SIG-M5 treated with dmso at 0.1 percent for 504 hours (cell line): ENCODE measurements at regions not wholly inside any gene's neighbourhood (a gene's known extent, or its start where the extent isn't known, plus 50 kb on each side); places are given as distances from the start of the nearest gene placed in this dataset.

Experiments
- DNase-seq: peaks from one replicate; lab custom pipeline; 2025; ENCODE audit not compliant: unreplicated experiment; lab: John Stamatoyannopoulos, UW

DNA sequence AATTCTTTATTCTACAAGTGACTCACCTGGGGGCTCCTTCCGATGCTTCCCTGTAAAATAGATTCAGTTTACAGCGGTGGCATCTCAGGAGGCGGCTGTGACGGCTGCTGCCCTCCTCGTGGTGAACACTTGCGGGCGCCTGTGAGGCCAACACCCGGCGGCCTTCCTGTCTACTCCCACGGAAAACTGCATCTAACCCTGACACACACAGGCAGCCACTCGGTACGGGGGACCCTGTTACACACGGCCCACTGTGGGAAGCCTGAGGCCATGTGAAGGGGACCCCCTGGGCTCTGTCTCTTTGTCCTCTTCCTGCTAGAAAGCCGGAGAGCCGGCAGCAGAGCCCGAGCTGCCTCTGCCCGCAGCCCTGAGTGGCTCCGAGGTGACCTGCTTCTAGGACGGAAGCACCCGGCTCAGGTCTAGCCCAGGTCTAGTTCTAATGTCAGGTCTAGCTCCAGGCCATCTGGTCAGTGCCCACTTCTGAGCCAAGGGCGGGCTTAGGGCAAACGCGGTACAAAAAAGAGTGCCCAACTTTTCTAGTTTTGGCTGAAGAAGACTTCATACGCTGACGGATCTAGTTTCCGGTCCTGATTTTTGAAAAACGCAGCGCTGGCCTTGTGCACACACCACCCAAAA, 159.4 kb downstream of the ENGASE start:
- no peak for DNase-seq

DNA sequence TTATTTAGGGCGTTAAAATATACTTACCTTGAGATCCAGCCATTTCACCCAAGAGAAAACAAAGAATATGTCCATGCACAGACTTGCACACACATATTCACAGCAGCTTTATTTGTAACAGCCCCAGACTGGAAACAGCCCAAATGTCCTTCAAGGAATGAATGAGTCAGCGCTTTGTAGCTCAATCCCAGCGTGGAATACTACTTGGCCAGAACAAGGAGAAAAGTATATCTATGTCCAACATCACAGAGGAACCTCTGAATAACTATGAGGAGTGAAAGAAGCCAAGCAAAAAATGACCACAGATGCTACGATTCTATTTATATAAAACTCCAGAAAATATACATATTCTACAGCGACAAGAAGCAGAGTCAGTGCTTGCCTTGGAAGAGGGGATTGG, 158.3 kb downstream of the ENGASE start:
- DNase-seq = no peak

DNA sequence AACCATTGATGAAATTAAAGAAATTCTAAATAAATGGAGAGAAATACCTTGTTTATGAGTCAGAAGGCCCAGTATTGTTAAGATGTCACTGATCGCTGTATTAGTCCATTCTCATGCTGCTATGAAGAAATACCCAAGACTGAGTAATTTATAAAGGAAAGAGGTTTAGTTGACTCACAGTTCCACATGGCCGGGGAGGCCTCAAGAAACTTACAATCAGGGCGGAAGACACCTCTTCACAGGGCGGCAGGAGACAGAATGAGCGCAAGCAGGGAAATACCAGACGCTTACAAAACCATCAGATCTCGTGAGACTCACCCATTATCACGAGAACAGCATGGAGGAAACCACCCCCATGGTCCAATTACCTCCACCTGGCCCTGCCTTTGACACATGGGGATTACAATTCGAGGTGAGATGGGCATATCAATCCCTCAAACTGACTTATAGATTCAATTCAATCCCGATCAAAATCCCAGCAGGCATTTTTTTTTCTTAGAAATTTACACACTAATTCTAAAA, 157.2 kb downstream of the ENGASE start:
- no peak for DNase-seq

DNA sequence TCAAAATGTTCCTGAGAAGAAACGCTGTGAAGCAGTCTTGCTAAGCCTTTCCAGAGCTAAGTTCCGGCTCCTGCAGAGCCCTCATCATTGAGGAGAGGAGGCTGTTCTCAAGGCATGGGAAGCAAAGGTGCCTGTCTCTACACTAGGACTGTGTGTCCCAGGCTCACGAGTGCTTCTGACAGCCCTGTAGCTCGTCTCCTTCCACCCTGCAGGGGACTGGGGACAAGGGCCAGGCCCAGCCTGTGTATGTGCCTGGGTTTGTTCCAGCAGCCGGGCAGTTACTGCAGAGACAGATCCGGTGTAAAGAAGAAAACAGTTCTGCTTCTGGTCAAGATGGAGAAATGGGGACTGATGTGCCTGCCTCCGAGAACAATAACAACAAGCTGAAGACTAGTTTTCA, 156.0 kb downstream of the ENGASE start:
- DNase-seq = no peak

DNA sequence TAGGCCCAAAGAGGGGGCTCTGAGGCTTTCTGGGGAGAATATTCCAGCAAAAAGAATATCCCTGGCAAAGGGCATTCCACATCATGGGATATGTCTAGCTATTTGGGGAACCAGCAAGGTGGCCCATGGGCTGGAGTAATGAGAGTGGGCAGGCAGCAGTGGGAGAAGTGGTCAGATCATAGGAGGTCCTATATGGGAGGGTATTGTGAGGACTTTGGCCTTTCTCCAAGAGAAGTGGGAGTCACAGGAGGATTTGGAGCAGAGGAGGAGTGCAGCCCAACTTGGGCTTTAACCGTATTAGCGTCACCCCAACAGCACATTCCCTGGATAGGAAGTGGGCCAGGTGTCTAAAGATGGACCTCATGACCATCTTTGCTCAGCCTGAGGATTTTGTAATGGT, 151.4 kb downstream of the ENGASE start:
- DNase-seq = no peak

DNA sequence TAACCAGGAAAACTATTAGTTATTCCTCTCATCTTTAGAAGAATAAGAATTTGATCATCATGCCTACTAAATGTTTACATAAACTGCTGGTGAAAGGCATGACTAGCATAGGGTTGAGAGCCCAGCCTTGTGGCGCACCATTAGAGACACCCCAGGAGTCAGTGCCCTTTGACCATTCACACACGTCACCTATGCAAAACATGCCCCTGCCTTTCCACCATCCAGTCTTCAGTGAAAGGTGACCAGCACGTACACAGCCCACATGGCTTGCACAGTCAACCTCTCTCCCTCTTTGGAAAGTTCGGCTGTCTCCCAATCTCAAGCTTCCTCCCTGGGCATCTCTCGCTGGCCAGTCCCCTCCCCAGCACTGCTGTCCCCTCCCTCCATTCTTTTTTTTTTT, 150.3 kb downstream of the ENGASE start:
- DNase-seq = no peak

DNA sequence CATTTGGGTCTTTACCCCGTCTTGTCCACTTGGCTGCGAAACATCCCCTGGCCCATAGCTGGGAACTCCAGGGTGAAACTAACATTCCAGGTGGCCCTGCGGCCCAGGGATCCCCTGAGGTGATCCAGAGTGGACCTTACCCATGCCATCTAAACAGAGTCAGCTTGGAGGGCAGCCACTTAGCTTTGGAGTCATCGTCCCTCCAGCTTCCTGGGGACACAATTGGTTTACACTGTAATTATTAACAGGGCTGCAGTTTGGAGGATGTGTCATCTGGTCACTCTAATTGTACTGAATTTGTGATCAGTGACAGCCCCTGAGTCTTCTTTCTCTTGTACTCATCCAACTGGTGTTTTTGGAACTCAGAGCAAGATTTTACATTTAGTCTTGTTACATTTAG, 149.9 kb downstream of the ENGASE start:
- DNase-seq = no peak

DNA sequence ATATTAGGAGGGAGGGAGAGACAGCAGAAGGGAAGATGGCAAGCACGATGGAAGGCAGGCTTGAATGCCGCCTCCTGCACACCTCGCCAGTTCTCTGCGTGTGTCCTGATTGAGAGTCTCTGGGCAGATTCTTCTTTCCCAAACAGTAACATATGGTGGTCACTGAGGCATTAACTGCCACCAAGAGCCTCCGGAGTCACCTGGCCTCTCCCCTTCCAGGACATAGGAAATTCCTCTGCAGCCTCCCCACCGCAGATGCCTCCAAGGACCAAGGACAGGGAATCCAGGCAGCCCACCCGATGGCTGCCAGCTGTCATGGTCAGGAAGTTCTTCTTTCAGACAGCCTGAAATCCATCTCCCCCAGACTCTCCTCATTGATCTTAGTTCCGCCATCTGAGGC, 149.3 kb downstream of the ENGASE start:
- DNase-seq = no peak

DNA sequence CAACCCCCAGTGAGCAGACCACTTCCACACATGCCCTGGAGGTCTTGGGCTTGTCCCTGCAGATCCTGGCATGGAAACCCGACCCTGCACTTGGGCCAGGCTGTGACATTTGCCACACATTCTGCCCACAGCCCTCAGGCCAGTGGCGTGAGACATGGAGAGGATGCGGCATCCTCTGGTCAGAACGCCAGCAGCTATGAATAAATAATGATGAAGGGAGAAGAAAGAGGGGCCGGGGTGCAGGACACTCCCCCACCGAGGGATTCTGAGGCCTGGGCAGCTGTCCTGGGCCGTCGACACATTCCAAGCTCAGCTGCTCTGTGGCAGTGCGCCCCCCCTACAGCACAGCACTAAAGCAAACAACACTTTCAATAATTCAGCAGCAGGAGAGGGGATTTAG, 148.8 kb downstream of the ENGASE start:
- DNase-seq = no peak

DNA sequence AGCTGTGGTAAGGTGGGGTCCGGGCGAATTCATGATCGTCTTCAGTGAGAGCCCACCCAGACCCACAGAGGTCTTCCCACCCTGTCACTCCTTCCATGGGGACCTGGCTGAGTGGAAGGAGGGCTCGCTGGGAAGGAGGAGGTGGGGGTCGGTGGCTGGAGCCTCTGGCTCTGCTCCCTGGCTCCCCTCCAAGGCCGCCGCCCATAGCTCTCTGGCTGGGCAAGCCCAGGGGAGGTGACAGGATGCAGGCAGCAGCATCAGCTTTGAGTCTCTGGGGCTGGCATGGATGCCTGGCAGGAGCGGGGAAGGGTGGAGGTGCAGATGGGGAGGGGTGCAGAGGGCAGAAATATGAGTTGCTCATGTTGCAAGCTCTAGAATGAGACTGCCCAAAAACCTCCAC, 147.0 kb downstream of the ENGASE start:
- DNase-seq = no peak

DNA sequence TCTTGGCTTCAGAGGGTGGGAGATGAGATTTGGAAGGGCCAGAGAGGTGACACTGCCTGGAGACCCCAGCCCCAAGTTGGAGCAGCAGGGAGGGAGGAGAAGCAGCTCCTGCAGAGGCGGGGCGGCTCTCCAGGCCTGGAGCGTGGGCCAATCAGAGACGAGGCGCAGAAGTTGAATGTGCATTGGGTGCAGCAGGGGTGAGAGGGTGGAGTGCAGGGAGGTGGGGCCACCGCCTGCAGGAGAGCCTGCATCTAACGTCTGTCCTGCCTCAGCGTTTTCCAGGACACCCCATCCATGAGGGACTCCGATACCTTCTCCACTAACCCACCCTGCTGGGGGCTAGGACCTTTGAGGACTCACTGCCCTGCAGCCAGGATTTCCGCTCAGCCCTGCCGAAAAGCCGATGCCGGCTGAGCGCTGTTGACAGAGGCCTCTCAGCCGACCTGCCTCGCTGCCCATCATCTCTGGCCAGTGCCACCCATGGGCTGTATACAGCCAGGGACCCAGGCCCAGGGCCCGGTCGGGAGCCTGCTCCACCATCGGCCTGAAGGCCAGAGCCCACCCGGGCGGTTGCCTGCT, 146.2 kb downstream of the ENGASE start:
- DNase-seq = no peak

DNA sequence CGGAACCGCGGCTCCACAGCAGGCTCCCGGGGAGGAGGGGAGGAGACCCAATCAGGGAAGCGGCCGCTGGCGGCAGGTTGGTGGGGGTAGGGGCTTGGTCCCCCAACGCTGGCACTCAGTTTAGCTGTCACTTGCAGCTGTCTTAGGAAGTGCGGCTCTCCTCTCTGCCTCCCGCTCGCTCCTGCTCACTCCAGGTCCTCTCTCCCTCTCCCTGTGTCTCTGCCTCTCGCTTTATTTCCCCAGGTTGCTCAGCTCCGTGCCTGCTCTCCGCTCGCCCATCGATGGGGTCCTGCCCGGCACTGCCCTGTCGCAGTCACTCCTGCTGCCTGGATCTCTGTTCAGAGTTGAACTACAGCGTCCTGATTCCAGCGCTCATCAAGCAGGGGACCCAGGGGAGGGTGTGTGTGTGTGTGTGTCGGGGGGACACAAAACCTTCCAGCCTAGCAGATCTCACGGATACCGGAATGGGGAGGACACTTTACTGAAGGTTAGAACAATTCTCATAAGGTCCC, 145.6 kb downstream of the ENGASE start:
- no peak for DNase-seq

DNA sequence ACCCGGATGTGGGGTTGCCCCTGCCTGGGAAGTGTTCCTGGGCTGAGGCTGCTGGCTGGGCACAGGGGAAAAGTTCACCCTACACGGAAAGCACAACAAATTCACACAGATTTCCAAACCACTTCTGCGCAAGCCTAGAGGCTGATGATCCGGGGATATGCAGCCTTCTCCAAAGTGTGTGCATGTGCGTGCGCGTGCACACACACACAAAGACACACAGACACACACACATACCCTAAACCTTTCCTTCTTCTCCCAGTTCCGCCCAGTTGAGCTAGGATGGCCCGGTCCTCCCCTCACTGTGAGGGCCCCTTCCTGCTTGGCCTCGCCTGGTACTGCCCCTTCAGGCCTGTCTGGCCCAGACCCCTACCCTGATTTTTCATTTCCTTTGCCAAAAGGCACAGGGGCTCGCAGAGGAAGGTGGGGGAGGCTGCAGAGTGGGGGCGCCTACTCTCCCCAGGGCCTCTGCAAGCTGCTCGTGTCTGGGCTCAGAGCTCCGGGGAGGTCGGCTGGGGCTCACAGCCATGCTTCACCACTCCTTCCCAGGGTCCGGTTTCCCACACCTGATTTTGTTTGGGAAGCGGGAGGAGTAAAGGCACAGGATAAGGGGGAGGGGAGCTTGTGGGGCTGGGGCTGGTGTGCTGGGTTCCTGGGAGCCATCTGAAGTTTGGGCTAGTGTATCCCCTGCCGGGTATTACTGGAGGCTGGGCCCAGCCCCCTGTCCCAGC, 144.7 kb downstream of the ENGASE start:
- DNase-seq = no peak

DNA sequence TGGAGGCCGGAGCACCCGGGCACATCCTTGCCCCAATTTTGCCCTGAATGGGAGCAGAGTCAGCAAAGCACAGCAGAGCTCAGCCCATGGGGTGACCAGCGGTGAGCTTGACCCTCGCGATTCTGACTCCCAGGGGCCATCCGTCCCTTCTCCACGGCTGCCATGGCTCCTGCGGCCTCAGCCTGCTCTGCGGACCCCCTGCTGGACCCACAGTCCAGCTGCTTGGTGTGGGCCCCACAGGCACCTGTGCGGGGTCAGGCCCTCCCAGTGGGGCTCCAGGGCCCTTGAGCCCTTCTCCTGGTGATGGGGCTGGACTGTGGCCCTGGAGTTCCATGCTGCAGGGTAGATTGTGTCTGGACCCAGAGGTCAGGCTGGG, 144.2 kb downstream of the ENGASE start:
- DNase-seq = no peak

DNA sequence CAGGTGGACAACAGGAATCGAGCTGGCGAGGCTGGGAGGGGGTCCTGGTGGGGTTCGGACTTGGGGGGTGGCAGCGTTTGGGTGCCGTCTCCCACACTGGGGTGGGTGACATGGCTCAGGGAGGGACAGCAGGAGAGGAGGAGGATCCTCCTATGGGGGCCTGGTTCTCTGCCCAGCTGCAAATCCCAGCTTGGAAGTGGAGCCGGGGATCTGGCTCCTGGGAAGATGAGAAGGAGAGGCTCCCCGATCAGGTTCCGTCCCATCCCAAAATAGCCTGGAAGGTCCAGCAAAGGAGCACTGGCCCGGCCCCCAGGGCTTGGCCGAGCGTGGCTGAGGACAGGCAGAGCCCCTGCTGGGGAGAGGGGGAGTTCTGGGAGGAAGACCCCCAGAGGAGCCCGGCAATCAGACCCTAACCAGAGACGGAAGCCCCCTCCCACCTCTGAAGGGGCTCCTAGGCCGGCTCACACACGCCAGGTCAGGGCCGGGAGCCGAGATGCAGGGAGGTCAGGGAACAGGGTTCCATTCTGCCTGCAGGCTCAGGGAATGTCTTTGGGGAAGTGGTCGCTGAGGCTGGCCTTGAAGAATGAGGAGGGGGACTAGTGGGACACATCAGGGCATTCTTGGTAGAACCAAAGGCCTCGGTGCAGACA, 143.7 kb downstream of the ENGASE start:
- DNase-seq = no peak

DNA sequence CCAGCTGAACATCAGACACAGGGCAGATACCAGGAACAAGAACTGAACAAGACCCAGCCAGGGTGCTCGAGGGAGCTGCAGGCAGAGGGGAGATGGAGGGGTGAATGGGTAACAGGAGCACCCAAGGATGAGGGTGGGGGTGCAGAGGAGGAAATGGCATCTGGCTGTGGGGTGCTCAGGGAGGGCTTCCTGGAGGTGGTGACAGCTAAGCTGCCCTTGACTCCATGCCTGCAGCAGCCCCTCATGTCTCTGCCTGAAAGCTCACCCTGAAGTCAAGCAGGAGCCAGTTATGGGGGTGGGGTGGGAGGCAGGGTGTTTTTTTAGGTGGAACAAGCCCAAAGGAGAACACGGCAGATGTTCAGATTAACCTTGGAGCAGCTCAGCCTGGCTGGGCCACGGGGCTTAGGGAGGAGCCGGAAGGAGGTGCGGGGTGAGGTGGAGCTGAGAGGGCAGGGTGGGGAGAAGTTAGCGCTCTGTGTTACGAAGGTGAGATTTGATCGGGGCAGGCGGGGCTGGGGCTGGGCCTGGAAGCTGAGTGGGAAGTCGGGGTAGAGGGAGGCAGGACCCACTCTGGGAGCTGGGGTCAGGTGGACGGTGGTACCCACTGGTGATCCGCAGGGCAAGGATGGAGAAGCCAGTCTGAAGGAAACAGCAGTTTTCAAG, 143.0 kb downstream of the ENGASE start:
- no peak for DNase-seq

DNA sequence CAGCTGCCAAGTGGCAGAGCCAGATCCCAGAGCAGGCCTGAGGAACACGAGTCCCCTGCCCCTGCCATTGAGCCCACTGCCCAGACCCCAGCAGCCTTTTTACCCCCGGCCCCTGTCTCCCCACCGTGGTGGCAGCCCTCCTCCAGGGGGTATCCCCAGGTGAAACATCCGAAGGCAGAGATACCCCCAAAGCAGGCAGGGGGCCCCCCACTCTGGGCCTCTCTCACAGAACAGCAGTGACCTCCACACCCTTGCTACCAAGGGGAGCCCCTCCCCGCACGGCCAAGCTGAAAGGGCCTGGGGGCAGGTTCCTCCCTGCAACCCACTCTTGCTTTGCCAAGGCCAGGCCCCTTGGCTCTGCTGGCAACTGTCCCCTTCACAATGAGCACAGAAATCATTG, 142.2 kb downstream of the ENGASE start:
- no peak for DNase-seq

DNA sequence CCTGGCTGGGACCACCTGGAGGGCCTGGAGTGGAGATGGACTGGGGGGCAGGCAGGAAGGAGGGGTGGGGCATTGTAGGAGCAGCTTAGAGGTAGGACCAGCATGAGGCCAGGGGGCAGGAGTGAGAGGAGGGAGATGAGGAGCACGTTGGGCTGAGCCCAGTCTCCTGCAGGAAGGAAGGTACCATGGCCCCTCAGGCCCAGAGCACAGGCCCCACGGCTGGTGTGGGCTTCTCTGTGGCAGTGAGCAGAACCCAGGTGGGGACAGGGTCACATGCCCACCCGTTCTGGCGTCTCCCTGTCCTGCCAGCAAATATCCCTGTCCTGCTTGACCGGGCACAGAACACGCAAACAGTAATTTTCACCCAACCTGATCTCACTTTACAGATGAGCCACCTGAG, 141.8 kb downstream of the ENGASE start:
- DNase-seq = no peak

DNA sequence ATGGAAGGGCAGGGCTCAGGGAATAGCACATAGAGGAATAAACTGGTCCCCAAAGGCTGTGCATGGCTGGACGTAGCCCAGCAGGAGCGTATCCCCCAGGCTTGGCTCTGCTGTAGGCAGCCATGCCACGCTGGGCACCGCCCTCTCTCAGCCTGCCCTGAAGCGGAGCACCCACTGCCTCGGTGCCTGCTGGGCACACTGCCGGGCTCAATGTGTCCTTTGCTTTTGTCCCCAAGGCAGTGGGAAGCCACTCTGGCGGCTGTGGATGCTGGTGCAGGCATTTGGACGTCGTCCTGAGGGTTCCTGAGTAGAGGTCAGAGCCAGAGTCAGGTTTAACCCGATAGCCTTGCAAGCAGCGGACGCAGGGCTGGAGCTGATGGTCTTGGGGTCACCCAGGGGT, 141.0 kb downstream of the ENGASE start:
- no peak for DNase-seq

DNA sequence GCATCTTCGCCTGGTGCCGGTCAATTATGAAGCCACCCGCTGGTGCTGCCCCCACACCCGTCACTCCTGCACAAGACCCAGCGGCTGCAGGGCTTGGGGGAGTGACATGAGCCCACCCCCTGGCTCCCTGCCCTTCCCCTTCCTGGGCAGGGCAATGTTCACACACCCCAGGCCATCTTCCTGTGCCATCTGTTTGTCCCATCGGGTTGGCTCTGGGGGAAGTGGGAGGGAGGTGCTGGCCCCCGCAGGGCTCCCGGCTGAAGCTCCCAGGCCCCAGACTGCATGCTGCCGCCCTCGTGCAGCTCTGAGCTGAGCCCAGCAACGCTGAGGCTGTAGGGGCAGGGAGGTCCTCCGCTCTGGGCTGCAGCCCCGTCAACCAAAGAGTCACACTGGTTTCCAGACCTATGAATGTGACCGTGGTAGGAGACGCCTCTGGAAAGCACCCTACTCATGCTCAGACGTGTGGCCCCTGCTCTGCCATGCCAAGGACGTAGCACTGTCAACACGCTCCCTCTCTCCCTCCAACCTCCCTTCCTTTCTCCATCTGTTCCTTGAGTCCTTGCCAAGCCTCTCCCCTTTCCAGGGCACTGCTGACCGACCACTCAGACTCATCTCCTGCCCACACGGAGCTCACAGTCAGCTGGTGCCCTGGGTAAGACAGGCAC, 140.4 kb downstream of the ENGASE start:
- no peak for DNase-seq

DNA sequence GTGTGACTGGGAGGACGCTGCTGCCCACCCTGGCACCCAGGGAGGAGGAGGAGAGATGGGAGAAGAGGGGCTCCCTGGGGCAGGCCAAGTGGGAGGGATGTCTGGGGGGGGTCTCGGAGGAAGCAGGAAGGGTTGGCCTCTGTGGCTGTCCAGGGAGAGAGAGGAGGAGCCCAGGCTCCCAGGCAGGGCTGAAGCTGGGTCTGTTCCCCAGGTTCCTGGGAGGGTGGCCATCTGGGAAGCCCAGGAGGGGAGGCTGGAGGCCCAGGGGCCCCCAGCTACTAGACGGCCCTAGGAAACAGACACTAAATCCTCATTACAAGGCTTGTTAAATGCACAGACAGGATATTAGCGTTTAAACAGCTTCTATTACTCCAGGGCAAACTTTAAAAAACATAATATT, 139.8 kb downstream of the ENGASE start:
- DNase-seq = no peak
